Transverse colon (tissue), 3 donors: ENCODE measurements at regions not wholly inside any gene's neighbourhood (a gene's known extent, or its start where the extent isn't known, plus 50 kb on each side); places are given as distances from the start of the nearest gene placed in this dataset.

ENCODE experiments used
- CTCF ChIP-seq, 5 experiments: fragments of 200-600 bp in 3 of 5; fragments of 450-650 bp in 2 of 5; sonication (generic) in 3 of 5; IDR thresholded peaks; 1 replicate in 2 of 5; 2 replicates in 3 of 5; pipeline ENCODE4 v1.5.1; 2016 to 2017; ENCODE audit warnings: antibody characterized with exemption in 5 of 5, inconsistent platforms in 3 of 5, mild to moderate bottlenecking in 2 of 5, moderate library complexity in 1 of 5
- EP300 ChIP-seq: sonication (generic); formaldehyde crosslinking; IDR thresholded peaks from one replicate; pipeline ENCODE4 v1.6.1; 2017; ENCODE audit warnings: antibody characterized with exemption, low read depth
- POLR2A ChIP-seq: fragments of 450-650 bp; IDR thresholded peaks from one replicate; pipeline ENCODE4 v1.6.1; 2016; ENCODE audit warnings: antibody characterized with exemption, mild to moderate bottlenecking, moderate library complexity

- TF ChIP-seq CTCF (IDR thresholded peaks at IDR 0.05) (no peak), EP300 (no peak), POLR2A (no peak)
These were observed 91.7 kb upstream of the ADRA2C start for GRCh38 chr4:3674479-3674851.
